Transverse colon (tissue), 4 donors: ENCODE measurements at regions not wholly inside any gene's neighbourhood (a gene's known extent, or its start where the extent isn't known, plus 50 kb on each side); places are given as distances from the start of the nearest gene placed in this dataset.

Experiments used
- CTCF ChIP-seq, 5 experiments: fragments of 200-600 bp in 3 of 5; fragments of 450-650 bp in 2 of 5; sonication (generic) in 3 of 5; IDR thresholded peaks; 1 replicate in 2 of 5; 2 replicates in 3 of 5; pipeline ENCODE4 v1.5.1; 2016 to 2017; ENCODE audit warnings: antibody characterized with exemption in 5 of 5, inconsistent platforms in 3 of 5, mild to moderate bottlenecking in 2 of 5, moderate library complexity in 1 of 5
- EP300 ChIP-seq: sonication (generic); formaldehyde crosslinking; IDR thresholded peaks from one replicate; pipeline ENCODE4 v1.6.1; 2017; ENCODE audit warnings: antibody characterized with exemption, low read depth
- POLR2A ChIP-seq: fragments of 450-650 bp; IDR thresholded peaks from one replicate; pipeline ENCODE4 v1.6.1; 2016; ENCODE audit warnings: antibody characterized with exemption, mild to moderate bottlenecking, moderate library complexity
- POLR2AphosphoS5 ChIP-seq, 3 donors: sonication (generic); formaldehyde crosslinking; IDR thresholded peaks; one replicate each; pipeline ENCODE4 v1.6.1; 2016; ENCODE audit warnings: antibody characterized with exemption in 3 of 3

- TF ChIP-seq CTCF (IDR thresholded peaks at IDR 0.05) (no peak), EP300 (no peak), POLR2AphosphoS5 (IDR thresholded peaks at IDR 0.05) (no peak), POLR2A (no peak)
These were observed 101.2 kb upstream of the GNAO1 start for GRCh38 chr16:56090076-56090475.
